ENCODE measurements at regions not wholly inside any gene's neighbourhood (a gene's known extent, or its start where the extent isn't known, plus 50 kb on each side); places are given as distances from the start of the nearest gene placed in this dataset.

DNA sequence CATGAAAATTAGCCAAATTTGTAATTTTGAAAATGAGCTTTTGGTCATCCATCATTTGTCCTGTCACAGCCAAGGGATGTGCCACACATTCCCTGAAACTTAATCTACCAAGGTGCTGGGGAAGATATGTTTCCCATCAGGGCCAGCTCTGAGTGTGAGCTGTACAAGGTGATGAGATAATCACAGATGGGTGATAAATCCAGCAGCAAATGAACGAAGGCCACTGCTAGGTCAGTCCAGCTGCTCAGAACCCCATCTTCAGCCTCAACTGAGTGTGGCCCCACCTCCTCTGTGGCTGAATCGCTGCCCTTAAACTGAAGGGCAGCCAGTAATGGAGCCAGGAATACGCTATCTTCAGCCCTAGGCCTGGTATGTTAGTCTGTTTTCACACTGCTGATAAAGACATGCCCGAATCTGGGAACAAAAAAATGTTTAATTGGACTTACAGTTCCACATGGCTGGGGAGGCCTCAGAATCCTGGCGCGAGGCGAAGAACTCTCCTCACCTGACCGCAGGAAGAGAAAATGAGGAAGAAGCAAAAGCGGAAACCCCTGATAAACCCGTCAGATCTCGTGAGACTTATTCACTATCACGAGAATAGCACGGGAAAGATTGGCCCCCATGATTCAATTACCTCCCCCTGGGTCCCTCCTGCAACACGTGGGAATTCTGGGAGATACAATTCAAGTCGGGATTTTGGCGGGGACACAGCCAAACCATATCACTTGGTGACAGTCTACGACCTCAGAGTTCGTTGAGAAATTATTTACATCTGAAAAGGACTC lies 553.0 kb downstream of the NTRK3 start:
- no peak for ATAC-seq

DNA sequence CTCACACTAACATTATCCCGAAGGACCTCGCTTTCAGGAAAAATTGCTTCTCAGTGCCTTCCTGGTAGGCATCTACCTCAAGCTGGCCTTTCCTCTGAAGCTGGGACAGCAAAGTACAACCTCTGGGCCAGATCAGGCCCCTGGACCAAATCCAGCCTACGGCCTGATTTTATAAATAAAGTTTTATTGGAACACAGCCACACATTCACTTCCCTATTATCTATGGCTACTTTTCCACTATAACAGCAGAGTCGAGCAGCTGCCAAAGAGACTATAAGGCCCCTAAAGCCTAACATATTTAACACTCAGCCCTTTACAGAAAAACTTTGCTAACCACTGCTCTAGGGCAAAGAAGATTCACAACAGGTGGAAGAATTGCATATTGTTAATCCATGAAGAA lies 554.3 kb downstream of the NTRK3 start:
- ATAC-seq, result no peak
- TF ChIP-seq, protein P1, sequence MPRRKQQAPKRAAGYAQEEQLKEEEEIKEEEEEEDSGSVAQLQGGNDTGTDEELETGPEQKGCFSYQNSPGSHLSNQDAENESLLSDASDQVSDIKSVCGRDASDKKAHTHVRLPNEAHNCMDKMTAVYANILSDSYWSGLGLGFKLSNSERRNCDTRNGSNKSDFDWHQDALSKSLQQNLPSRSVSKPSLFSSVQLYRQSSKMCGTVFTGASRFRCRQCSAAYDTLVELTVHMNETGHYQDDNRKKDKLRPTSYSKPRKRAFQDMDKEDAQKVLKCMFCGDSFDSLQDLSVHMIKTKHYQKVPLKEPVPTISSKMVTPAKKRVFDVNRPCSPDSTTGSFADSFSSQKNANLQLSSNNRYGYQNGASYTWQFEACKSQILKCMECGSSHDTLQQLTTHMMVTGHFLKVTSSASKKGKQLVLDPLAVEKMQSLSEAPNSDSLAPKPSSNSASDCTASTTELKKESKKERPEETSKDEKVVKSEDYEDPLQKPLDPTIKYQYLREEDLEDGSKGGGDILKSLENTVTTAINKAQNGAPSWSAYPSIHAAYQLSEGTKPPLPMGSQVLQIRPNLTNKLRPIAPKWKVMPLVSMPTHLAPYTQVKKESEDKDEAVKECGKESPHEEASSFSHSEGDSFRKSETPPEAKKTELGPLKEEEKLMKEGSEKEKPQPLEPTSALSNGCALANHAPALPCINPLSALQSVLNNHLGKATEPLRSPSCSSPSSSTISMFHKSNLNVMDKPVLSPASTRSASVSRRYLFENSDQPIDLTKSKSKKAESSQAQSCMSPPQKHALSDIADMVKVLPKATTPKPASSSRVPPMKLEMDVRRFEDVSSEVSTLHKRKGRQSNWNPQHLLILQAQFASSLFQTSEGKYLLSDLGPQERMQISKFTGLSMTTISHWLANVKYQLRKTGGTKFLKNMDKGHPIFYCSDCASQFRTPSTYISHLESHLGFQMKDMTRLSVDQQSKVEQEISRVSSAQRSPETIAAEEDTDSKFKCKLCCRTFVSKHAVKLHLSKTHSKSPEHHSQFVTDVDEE (CRISPR knock-in tag; IDR thresholded peaks at IDR 0.05), result no peak
- TF ChIP-seq, protein P2, sequence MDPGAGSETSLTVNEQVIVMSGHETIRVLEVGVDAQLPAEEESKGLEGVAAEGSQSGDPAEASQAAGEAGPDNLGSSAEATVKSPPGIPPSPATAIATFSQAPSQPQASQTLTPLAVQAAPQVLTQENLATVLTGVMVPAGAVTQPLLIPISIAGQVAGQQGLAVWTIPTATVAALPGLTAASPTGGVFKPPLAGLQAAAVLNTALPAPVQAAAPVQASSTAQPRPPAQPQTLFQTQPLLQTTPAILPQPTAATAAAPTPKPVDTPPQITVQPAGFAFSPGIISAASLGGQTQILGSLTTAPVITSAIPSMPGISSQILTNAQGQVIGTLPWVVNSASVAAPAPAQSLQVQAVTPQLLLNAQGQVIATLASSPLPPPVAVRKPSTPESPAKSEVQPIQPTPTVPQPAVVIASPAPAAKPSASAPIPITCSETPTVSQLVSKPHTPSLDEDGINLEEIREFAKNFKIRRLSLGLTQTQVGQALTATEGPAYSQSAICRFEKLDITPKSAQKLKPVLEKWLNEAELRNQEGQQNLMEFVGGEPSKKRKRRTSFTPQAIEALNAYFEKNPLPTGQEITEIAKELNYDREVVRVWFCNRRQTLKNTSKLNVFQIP (CRISPR knock-in tag; IDR thresholded peaks at IDR 0.05; ENCODE audit: borderline replicate concordance, low read depth), result no peak
- TF ChIP-seq TCF4 (CRISPR knock-in tag; IDR thresholded peaks at IDR 0.05; ENCODE audit: borderline replicate concordance) (no peak), ARNTL (CRISPR knock-in tag; IDR thresholded peaks at IDR 0.05; ENCODE audit: borderline replicate concordance, low read depth) (no peak), ZNF565 (CRISPR knock-in tag; conservative IDR thresholded peaks at IDR 0.05; ENCODE audit: low read depth) (no peak), OSR1 (CRISPR knock-in tag; IDR thresholded peaks at IDR 0.05) (no peak), RARB (CRISPR knock-in tag; IDR thresholded peaks at IDR 0.05) (no peak)
- TF ChIP-seq, protein P3, sequence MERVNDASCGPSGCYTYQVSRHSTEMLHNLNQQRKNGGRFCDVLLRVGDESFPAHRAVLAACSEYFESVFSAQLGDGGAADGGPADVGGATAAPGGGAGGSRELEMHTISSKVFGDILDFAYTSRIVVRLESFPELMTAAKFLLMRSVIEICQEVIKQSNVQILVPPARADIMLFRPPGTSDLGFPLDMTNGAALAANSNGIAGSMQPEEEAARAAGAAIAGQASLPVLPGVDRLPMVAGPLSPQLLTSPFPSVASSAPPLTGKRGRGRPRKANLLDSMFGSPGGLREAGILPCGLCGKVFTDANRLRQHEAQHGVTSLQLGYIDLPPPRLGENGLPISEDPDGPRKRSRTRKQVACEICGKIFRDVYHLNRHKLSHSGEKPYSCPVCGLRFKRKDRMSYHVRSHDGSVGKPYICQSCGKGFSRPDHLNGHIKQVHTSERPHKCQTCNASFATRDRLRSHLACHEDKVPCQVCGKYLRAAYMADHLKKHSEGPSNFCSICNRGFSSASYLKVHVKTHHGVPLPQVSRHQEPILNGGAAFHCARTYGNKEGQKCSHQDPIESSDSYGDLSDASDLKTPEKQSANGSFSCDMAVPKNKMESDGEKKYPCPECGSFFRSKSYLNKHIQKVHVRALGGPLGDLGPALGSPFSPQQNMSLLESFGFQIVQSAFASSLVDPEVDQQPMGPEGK (CRISPR knock-in tag; IDR thresholded peaks at IDR 0.05; ENCODE audit: borderline replicate concordance), result no peak

More for the DNA sequence above, 553.0 kb downstream of the NTRK3 start:
- TF ChIP-seq, protein P3 (CRISPR knock-in tag; IDR thresholded peaks at IDR 0.05; ENCODE audit: borderline replicate concordance), result no peak
- no peak for TF ChIP-seq PPARA (CRISPR knock-in tag; IDR thresholded peaks at IDR 0.05; ENCODE audit: borderline replicate concordance)
- no peak for TF ChIP-seq ESRRG (CRISPR knock-in tag; IDR thresholded peaks at IDR 0.05)
- TF ChIP-seq TCF4 (CRISPR knock-in tag; IDR thresholded peaks at IDR 0.05; ENCODE audit: borderline replicate concordance), result no peak
- no peak for TF ChIP-seq ARNTL (CRISPR knock-in tag; IDR thresholded peaks at IDR 0.05; ENCODE audit: borderline replicate concordance, low read depth)
- TF ChIP-seq TOX (CRISPR knock-in tag; IDR thresholded peaks at IDR 0.05; ENCODE audit: borderline replicate concordance), result no peak
- TF ChIP-seq CSDC2 (CRISPR knock-in tag; IDR thresholded peaks at IDR 0.05), result no peak
- TF ChIP-seq, protein P4, sequence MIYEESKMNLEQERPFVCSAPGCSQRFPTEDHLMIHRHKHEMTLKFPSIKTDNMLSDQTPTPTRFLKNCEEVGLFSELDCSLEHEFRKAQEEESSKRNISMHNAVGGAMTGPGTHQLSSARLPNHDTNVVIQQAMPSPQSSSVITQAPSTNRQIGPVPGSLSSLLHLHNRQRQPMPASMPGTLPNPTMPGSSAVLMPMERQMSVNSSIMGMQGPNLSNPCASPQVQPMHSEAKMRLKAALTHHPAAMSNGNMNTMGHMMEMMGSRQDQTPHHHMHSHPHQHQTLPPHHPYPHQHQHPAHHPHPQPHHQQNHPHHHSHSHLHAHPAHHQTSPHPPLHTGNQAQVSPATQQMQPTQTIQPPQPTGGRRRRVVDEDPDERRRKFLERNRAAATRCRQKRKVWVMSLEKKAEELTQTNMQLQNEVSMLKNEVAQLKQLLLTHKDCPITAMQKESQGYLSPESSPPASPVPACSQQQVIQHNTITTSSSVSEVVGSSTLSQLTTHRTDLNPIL (CRISPR knock-in tag; IDR thresholded peaks at IDR 0.05; ENCODE audit: low read depth), result no peak
- no peak for TF ChIP-seq ZC3H10 (CRISPR knock-in tag; IDR thresholded peaks at IDR 0.05)
- TF ChIP-seq BACH2 (CRISPR knock-in tag; IDR thresholded peaks at IDR 0.05; ENCODE audit: borderline replicate concordance), result no peak
- TF ChIP-seq ISL1 (CRISPR knock-in tag; IDR thresholded peaks at IDR 0.05), result no peak
- TF ChIP-seq RARB (CRISPR knock-in tag; IDR thresholded peaks at IDR 0.05), result no peak
- TF ChIP-seq, protein P2 (CRISPR knock-in tag; IDR thresholded peaks at IDR 0.05; ENCODE audit: borderline replicate concordance, low read depth), result no peak
- TF ChIP-seq, protein P1 (CRISPR knock-in tag; IDR thresholded peaks at IDR 0.05), result no peak
- no peak for TF ChIP-seq ZNF565 (CRISPR knock-in tag; conservative IDR thresholded peaks at IDR 0.05; ENCODE audit: low read depth)
- TF ChIP-seq ZNF70 (CRISPR knock-in tag; IDR thresholded peaks at IDR 0.05), result no peak
- TF ChIP-seq, protein P5, sequence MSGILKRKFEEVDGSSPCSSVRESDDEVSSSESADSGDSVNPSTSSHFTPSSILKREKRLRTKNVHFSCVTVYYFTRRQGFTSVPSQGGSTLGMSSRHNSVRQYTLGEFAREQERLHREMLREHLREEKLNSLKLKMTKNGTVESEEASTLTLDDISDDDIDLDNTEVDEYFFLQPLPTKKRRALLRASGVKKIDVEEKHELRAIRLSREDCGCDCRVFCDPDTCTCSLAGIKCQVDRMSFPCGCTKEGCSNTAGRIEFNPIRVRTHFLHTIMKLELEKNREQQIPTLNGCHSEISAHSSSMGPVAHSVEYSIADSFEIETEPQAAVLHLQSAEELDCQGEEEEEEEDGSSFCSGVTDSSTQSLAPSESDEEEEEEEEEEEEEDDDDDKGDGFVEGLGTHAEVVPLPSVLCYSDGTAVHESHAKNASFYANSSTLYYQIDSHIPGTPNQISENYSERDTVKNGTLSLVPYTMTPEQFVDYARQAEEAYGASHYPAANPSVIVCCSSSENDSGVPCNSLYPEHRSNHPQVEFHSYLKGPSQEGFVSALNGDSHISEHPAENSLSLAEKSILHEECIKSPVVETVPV (CRISPR knock-in tag; IDR thresholded peaks at IDR 0.05), result no peak
- no peak for TF ChIP-seq OSR1 (CRISPR knock-in tag; IDR thresholded peaks at IDR 0.05)
- TF ChIP-seq SNAI2 (CRISPR knock-in tag; IDR thresholded peaks at IDR 0.05), result no peak

Data from SK-N-SH treated with all-trans-retinoic acid at 6 μM for 48 hours (cell line).